Osteocyte (in vitro differentiated cells): ENCODE measurements at regions not wholly inside any gene's neighbourhood (a gene's known extent, or its start where the extent isn't known, plus 50 kb on each side); places are given as distances from the start of the nearest gene placed in this dataset.

Source experiments
- DNase-seq: peaks from one replicate; pipeline ENCODE4 v3.0.0; 2021; ENCODE audit warnings: mixed read lengths; ENCODE audit not compliant: unreplicated experiment; ENCODE audit errors: extremely low spot score
- H3K27ac Mint-ChIP-seq: one replicate; pipeline ENCODE4 v1.8.0; 2021; ENCODE audit warnings: mild to moderate bottlenecking, mixed read lengths; ENCODE audit not compliant: unreplicated experiment
- H3K27me3 Mint-ChIP-seq: one replicate; pipeline ENCODE4 v1.8.0; 2021; ENCODE audit warnings: mixed read lengths; ENCODE audit not compliant: unreplicated experiment
- H3K36me3 Mint-ChIP-seq: one replicate; pipeline ENCODE4 v1.8.0; 2021; ENCODE audit warnings: mixed read lengths; ENCODE audit not compliant: unreplicated experiment
- H3K4me1 Mint-ChIP-seq: one replicate; pipeline ENCODE4 v1.8.0; 2021; ENCODE audit warnings: mixed read lengths; ENCODE audit not compliant: unreplicated experiment
- H3K4me3 Mint-ChIP-seq: one replicate; pipeline ENCODE4 v1.8.0; 2021; ENCODE audit warnings: mild to moderate bottlenecking, moderate library complexity, mixed read lengths; ENCODE audit not compliant: unreplicated experiment
- H3K9me3 Mint-ChIP-seq: one replicate; pipeline ENCODE4 v1.8.0; 2021; ENCODE audit warnings: mixed read lengths; ENCODE audit not compliant: unreplicated experiment
- CTCF ChIP-seq: fragments of 200-600 bp; sonication (generic); IDR thresholded peaks from 2 replicates; pipeline ENCODE4 v1.5.0; 2021; ENCODE audit warnings: antibody characterized with exemption, mild to moderate bottlenecking, moderate library complexity

GRCh38 chrX:78213331-78213730, 73.9 kb upstream of the TAF9B start:
- no peak for TF ChIP-seq CTCF
- Mint-ChIP-seq H3K4me1 (no peaks in the 10 kb centered on the region), H3K27me3 (no peaks in the 10 kb centered on the region), H3K4me3 (no peak overlapping the region), H3K27ac (no peak overlapping the region), H3K9me3 (peaks cover 37% of the 10 kb centered on the region), H3K36me3 (no peaks in the 10 kb centered on the region)
- no peak for DNase-seq

GRCh38 chrX:78199851-78200250, 60.4 kb upstream of the TAF9B start:
- H3K36me3 Mint-ChIP-seq, result no peaks in the 10 kb centered on the region
- no peaks in the 10 kb centered on the region for H3K4me1 Mint-ChIP-seq
- H3K27ac Mint-ChIP-seq, result no peak overlapping the region
- DNase-seq, result no peak
- H3K27me3 Mint-ChIP-seq, result no peaks in the 10 kb centered on the region
- peak; percentile 28 for TF ChIP-seq CTCF
- H3K4me3 Mint-ChIP-seq, result no peak overlapping the region
- H3K9me3 Mint-ChIP-seq, result peaks cover 7% of the 10 kb centered on the region
